ENCODE measurements at regions not wholly inside any gene's neighbourhood (a gene's known extent, or its start where the extent isn't known, plus 50 kb on each side); places are given as distances from the start of the nearest gene placed in this dataset.
A peak's percentile ranks its signal among the peaks of the same experiment; 100 is the strongest.

DNA sequence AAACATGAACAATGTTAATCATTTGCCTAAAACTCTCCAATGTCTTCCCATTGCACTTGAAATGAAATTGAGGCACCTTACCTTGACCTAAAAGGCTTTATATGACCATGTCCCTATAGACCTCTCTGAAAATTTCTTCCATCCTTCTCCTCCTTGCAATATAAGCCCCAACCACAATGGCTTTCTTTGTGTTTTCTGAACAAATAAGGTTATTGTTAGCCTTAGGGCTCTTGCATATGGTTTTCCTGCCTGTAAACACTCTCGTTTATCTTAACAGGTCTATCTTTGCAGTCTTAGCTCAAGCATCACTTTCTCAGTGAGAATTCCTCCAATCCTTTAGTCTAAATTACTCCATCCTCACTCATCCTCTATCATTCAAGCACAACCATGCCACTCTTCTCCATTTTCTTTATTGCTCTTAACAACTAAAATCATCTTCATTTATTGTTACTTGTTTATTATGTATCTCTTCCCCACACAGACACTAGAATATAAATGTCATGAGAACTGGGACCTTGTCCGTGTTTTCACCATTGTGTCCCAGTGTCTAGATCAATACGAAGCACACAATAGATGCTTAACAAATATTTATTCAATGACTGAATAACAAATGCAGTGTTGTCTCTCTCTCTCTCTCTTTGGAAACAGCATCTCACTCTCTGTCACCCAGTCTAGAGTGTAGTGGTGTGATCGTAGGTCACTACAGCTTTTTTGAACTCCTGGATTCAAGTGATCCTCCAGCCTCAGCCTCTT, 129.3 kb downstream of the RDH14 start:
- TF ChIP-seq, protein P1, sequence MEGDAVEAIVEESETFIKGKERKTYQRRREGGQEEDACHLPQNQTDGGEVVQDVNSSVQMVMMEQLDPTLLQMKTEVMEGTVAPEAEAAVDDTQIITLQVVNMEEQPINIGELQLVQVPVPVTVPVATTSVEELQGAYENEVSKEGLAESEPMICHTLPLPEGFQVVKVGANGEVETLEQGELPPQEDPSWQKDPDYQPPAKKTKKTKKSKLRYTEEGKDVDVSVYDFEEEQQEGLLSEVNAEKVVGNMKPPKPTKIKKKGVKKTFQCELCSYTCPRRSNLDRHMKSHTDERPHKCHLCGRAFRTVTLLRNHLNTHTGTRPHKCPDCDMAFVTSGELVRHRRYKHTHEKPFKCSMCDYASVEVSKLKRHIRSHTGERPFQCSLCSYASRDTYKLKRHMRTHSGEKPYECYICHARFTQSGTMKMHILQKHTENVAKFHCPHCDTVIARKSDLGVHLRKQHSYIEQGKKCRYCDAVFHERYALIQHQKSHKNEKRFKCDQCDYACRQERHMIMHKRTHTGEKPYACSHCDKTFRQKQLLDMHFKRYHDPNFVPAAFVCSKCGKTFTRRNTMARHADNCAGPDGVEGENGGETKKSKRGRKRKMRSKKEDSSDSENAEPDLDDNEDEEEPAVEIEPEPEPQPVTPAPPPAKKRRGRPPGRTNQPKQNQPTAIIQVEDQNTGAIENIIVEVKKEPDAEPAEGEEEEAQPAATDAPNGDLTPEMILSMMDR (IDR thresholded peaks at IDR 0.05; ENCODE audit: low read length, missing control alignments), result no peak
- no peak overlapping the region for H3K4me3 ChIP-seq (replicated peaks; ENCODE audit: low read depth, low read length)
- DNase-seq (ENCODE audit: low read depth), result no peak

DNA sequence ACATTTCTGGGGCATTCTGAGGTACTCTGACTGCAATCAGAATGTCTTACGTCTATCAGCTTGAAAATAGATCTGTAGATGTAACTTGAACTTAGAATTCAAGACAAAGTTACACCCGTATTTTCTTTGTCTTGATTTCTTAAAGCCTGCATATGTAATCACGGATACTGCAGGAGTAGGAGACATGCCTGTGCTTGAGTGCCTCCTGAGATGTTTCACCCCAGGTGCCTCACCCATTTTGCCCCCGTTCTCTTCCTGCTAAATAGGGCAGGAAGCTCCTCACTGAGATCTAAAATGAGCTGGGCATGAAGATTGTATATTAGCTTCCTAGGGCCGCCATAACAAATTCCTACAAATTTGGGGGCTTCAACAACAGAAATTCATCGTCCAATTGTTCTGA, 131.9 kb downstream of the RDH14 start:
- DNase-seq (ENCODE audit: low read depth), result no peak
- H3K4me3 ChIP-seq (replicated peaks; ENCODE audit: low read depth, low read length), result no peak overlapping the region
- TF ChIP-seq, protein P1 (IDR thresholded peaks at IDR 0.05; ENCODE audit: low read length, missing control alignments), result no peak

DNA sequence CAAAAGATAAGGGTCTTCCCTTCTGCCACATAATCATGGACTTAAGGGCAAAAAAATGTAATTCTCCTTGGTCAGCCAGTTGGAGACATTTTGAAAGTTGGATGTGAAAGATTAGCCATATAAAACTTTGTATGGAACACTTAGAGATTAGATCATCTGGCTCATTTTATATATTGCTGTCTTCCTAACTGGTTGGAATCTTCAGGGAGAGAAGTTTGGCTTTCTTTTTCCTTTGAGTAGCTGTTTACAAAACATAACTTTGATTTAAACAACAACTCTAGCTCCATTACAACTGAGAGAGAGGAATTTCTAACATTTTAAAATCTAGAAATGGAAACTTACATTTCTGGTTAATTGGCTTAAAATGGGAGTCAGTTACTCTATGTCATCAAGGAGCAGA, 132.7 kb downstream of the RDH14 start:
- TF ChIP-seq, protein P1 (IDR thresholded peaks at IDR 0.05; ENCODE audit: low read length, missing control alignments), result no peak
- H3K4me3 ChIP-seq (replicated peaks; ENCODE audit: low read depth, low read length), result no peak overlapping the region
- DNase-seq (ENCODE audit: low read depth), result no peak

DNA sequence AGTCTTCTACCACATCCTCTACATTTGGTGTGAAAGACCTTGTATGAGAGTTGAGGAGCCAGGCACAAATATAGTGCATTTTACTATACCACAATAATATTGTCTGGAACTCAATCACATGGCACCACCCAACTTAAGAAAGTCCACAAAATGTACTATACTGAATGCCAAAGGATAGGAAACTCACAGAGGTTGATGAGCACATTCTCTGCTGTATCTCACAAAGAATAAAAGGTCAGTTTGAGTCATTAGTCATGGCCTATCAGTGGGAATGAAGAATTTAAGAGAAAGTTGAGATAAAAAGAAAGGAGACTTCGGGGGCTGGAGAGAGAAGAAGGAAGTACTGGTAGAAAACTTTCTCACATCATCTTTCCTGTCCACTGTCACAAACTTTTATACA, 134.3 kb downstream of the RDH14 start:
- TF ChIP-seq, protein P1 (IDR thresholded peaks at IDR 0.05; ENCODE audit: low read length, missing control alignments), result no peak
- no peak overlapping the region for H3K4me3 ChIP-seq (replicated peaks; ENCODE audit: low read depth, low read length)
- no peak for DNase-seq (ENCODE audit: low read depth)

DNA sequence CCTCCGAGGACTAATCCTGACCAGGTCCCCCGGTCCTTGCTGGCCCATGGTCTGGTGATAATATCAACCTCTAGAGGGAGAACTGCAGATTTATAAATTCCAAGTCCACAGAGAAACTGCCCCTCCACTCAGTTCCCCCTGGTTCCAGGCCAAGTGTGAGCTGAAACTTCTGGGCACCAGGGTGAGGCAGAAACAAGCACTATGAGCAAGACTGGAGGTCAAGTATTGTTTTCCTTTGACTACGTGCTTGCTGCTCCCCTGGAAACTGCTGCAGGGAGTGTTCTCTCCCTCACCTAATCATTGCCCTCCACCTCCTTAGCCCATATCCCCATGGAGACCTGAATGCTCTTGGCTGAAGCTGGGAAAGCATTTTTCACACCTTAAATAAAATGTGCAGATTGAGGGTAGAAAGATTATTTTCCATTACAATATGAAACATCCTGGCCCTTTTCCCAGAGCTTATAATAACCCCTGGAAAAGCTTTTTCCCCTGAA, 135.2 kb downstream of the RDH14 start:
- TF ChIP-seq, protein P1 (IDR thresholded peaks at IDR 0.05; ENCODE audit: low read length, missing control alignments), result peak; percentile 11
- no peak overlapping the region for H3K4me3 ChIP-seq (replicated peaks; ENCODE audit: low read depth, low read length)
- peak; percentile 39 for DNase-seq (ENCODE audit: low read depth)

DNA sequence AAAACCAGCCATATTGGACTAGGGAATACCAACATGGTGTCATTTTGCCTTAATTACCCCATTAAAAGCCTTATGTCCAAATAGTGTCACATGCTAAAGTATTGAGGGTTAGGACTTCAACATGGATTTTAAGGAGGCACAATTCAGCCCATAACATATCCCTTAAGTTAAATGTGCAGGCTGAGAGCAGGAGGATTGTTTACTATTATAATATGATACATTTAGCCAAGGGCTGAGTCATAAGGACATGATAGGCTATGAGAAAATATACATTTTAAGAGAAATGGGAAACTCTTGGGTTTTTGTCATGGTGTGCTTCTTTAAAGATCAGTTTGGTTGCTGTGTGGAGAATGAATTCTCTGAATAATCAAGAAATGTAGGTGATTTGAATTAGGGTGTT, 136.8 kb downstream of the RDH14 start:
- DNase-seq (ENCODE audit: low read depth), result no peak
- H3K4me3 ChIP-seq (replicated peaks; ENCODE audit: low read depth, low read length), result no peak overlapping the region
- TF ChIP-seq, protein P1 (IDR thresholded peaks at IDR 0.05; ENCODE audit: low read length, missing control alignments), result no peak

Measured in fibroblast of pulmonary artery (primary cell).